ENCODE measurements at regions not wholly inside any gene's neighbourhood (a gene's known extent, or its start where the extent isn't known, plus 50 kb on each side); places are given as distances from the start of the nearest gene placed in this dataset.
"Not testable (repeated sequence)": the region's sequence is repeated elsewhere in the genome, so short reads cannot be mapped to it uniquely, and the experiment has no call there.

DNA sequence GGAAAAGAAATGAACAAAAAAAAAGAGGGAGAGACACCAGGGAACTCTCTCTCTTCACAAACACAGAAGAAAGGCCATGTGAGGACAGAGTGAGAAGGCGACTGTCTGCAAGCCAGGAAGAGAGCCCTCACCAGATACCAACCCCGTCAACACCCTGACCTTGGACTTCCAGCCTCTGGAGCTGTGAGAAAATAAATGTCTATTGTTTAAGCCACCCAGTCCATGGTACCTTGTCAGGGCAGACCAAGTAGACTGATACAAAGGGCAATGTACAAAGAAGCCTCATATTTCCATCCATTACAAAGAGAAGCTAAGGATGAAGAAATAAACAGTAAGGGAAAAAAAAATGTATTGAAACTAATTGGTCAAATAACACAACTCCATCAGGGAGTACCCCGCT lies 146.6 kb downstream of the ZNF281 start:
- DNase-seq (ENCODE audit: low read depth): no peak
- no peaks in the 10 kb centered on the region for H3K4me1 ChIP-seq (ENCODE audit: control insufficient read depth, insufficient read depth, low read length)
- no peaks in the 10 kb centered on the region for H3K9me3 ChIP-seq (ENCODE audit: control insufficient read depth, low read length)
- no peaks in the 10 kb centered on the region for H3K36me3 ChIP-seq (ENCODE audit: control insufficient read depth, insufficient read depth, low read length, severe bottlenecking)
- no peak overlapping the region for H3K4me3 ChIP-seq (ENCODE audit: low read length)
- no peak overlapping the region for H3K9ac ChIP-seq (ENCODE audit: low read length)
- H3K27me3 ChIP-seq (replicated peaks; ENCODE audit: control insufficient read depth, insufficient read depth, low read length): no peaks in the 10 kb centered on the region

DNA sequence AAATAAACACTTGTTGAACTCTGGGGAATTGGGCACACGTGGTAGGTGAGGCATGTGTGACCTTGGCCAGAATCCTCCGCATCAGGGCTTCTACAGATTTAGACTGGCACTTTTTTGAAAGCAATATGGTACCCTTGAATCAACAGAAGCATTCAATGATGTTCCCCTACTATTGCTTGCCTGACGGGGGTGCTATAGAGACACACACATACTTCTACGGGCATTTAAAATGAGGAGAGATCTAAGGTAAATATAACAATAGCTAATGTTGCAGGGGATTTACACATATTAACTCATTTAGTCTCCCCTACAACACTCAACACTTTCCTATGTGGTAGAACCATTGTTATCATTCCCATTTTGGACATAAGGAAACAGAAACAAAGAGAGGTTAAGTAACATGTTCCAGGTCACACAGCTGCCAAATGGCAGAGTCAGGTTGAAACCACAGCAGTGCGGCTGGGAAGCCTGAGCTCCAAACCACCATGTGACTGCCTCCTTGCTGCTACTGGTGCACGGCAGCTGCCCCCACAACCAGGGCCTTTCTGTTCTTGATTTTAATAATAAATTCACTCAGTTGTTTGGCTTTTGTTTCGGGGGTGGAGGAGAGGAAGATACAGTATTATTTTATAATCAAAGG lies 147.4 kb downstream of the ZNF281 start:
- H3K4me3 ChIP-seq (ENCODE audit: low read length): no peak overlapping the region
- H3K36me3 ChIP-seq (ENCODE audit: control insufficient read depth, insufficient read depth, low read length, severe bottlenecking): no peaks in the 10 kb centered on the region
- no peak overlapping the region for H3K9ac ChIP-seq (ENCODE audit: low read length)
- DNase-seq (ENCODE audit: low read depth): no peak
- no peaks in the 10 kb centered on the region for H3K27me3 ChIP-seq (replicated peaks; ENCODE audit: control insufficient read depth, insufficient read depth, low read length)
- no peaks in the 10 kb centered on the region for H3K9me3 ChIP-seq (ENCODE audit: control insufficient read depth, low read length)
- no peaks in the 10 kb centered on the region for H3K4me1 ChIP-seq (ENCODE audit: control insufficient read depth, insufficient read depth, low read length)

DNA sequence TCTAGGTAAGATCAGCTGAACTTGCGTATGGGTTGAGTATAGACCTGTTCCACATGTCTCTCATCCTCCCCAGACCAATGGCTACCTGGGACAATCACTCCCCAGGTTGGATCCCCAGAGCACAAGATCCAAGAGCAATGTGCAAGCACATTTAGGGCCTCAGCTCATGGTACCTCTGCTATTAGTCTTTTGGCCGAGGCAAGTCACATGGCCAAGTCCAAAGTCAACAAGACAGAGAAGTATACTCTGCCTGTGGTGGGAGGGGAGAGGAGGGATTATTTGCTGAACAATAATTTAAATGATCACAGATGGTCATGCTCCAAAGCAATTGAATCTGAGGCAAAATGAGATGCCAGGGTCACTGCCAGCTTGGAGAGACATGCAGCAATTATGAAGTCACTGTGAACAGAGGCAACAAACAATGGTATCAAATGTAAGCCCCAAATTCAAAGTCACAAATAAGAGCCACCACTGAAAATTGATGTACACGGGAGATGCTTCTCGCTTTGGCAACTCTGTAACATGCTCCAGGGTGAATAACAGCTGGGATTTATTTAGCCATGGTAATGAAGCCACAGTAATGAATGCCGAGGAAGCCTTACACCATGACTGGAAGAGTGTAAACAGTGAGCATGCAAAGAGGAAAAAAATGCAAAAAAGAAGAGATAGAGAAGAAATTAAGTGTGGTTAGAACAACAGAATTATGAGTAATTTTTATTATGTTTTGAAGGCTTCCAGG lies 149.1 kb downstream of the ZNF281 start:
- H3K36me3 ChIP-seq (ENCODE audit: control insufficient read depth, insufficient read depth, low read length, severe bottlenecking): no peaks in the 10 kb centered on the region
- H3K4me1 ChIP-seq (ENCODE audit: control insufficient read depth, insufficient read depth, low read length): no peaks in the 10 kb centered on the region
- no peak overlapping the region for H3K9ac ChIP-seq (ENCODE audit: low read length)
- no peak overlapping the region for H3K4me3 ChIP-seq (ENCODE audit: low read length)
- DNase-seq (ENCODE audit: low read depth): peak; percentile 41
- H3K27me3 ChIP-seq (replicated peaks; ENCODE audit: control insufficient read depth, insufficient read depth, low read length): no peaks in the 10 kb centered on the region
- no peaks in the 10 kb centered on the region for H3K9me3 ChIP-seq (ENCODE audit: control insufficient read depth, low read length)

DNA sequence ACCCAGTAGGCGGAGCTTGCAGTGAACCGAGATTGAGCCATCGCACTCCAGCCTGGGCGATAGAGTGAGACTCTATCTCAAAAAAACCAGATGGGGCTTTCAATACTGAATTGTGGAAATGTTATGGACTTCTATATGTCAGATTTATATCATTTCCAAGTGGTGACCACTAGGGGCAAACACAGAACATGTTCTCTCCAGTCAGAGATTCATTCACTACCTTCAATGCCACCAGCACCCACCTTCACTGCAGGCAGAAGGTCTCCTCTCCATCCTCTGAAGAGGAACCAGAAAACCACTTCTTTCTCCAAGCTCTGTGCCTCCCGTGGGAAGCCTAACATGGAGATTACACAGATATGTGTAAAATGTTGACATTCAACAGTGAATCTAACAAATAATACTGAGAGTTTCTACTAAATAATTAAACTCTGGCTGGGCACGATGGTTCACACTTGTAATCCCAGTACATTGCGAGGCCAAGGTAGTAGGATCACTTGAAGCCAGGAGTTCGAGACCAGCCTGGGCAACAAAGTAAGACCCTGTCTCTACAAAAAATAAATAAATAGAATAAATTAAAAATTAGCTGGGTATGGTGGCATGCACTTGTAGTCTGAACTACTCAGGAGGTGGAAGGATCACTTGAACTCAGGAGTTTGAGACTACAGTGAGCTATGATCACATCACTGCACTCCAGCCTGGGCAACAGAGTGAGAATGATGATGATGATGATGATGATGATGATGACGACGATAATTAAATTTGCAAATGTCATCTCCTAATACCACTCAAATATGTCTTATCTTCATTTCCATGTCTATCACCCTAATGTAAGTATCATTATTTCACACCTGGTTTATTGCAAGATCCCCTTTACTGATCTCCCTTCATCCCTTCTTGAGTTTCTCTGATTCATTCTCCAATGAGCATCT lies 151.1 kb downstream of the ZNF281 start:
- Histone ChIP-seq H3K4me3 (ENCODE audit: low read length) (no peak overlapping the region), H3K9ac (ENCODE audit: low read length) (no peak overlapping the region), H3K27me3 (replicated peaks; ENCODE audit: control insufficient read depth, insufficient read depth, low read length) (no peaks in the 10 kb centered on the region), H3K4me1 (ENCODE audit: control insufficient read depth, insufficient read depth, low read length) (no peaks in the 10 kb centered on the region), H3K9me3 (ENCODE audit: control insufficient read depth, low read length) (no peaks in the 10 kb centered on the region), H3K36me3 (ENCODE audit: control insufficient read depth, insufficient read depth, low read length, severe bottlenecking) (no peaks in the 10 kb centered on the region)
- DNase-seq (ENCODE audit: low read depth): peak; percentile 40

DNA sequence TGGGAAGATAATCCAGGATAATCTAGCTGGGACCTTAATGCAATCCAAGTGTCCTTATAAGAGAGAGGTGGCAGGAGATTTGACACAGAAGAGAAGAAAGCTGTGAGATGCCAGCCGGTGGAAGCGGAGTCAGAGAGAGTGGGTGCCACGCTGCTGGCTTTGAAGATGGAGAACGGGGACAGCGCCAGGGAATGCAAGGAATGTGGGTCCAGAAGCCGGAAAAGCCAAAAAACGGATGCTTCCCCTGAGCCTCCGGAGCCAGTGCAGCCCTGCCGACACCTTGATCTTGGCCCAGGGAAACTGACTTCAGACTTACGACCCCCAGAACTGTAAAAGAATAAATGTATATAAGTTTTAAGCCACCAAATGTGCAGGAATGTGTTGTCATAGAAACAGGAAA lies 152.6 kb downstream of the ZNF281 start:
- Histone ChIP-seq H3K4me3 (ENCODE audit: low read length) (no peak overlapping the region), H3K9me3 (ENCODE audit: control insufficient read depth, low read length) (no peaks in the 10 kb centered on the region), H3K36me3 (ENCODE audit: control insufficient read depth, insufficient read depth, low read length, severe bottlenecking) (no peaks in the 10 kb centered on the region), H3K4me1 (ENCODE audit: control insufficient read depth, insufficient read depth, low read length) (no peaks in the 10 kb centered on the region), H3K9ac (ENCODE audit: low read length) (no peak overlapping the region), H3K27me3 (replicated peaks; ENCODE audit: control insufficient read depth, insufficient read depth, low read length) (no peaks in the 10 kb centered on the region)
- DNase-seq (ENCODE audit: low read depth): no peak

DNA sequence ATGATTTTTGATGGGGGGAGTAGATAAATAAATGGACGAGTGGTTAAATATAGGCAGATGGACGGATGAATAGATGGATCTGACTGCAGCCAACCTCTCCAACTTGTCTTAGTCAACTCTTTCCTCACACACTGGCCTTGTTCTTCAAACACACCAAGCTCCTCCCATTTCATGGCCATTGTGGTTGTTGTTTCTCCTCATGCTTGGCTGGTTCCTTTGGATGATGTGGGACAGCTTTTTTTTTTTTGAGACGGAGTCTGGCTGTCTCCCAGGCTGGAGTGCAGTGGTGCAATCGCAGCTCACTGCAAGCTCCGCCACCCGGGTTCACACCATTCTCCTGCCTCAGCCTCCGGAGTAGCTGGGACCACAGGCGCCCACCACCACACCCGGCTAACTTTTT lies 155.2 kb downstream of the ZNF281 start:
- not testable (repeated sequence) for DNase-seq (ENCODE audit: low read depth); H3K9ac ChIP-seq (ENCODE audit: low read length); H3K27me3 ChIP-seq (replicated peaks; ENCODE audit: control insufficient read depth, insufficient read depth, low read length); H3K9me3 ChIP-seq (ENCODE audit: control insufficient read depth, low read length); H3K36me3 ChIP-seq (ENCODE audit: control insufficient read depth, insufficient read depth, low read length, severe bottlenecking); H3K4me3 ChIP-seq (ENCODE audit: low read length); H3K4me1 ChIP-seq (ENCODE audit: control insufficient read depth, insufficient read depth, low read length)

DNA sequence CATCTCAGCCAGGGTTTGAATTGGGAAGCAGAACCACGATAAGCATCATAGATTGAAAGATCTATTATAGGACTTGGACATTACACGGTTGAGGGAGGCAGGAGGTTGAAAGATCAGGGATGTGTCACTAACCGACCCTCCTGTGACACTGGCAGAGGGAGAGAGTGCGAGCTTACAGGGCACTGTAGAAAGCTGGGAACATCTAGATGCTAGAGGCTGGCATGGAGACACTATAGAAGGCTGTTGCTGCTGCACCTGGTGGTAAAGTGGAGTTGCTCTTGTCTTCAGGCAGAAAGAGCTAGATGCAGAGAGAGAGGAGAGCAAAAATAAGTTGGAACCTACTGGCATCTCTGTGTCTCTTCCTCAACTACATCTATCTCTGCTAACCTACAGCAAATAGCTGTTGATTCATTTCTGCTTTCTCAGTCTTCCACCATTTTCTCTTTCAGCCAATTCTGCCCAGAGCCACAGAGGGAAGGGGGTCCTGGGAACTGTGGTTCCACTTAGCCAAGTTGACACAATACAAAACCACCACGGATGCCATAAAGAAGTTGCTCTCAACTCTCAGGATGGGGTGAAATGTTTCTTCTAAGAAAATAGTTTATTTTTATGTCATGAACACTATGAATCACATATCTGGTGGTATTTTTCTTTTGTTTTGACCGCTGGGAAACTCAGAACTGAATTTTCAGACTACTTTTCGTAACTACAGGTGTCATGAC lies 155.9 kb downstream of the ZNF281 start:
- DNase-seq (ENCODE audit: low read depth): no peak
- Histone ChIP-seq H3K36me3 (ENCODE audit: control insufficient read depth, insufficient read depth, low read length, severe bottlenecking) (no peaks in the 10 kb centered on the region), H3K9me3 (ENCODE audit: control insufficient read depth, low read length) (no peaks in the 10 kb centered on the region), H3K4me3 (ENCODE audit: low read length) (no peak overlapping the region), H3K9ac (ENCODE audit: low read length) (no peak overlapping the region), H3K4me1 (ENCODE audit: control insufficient read depth, insufficient read depth, low read length) (peaks cover 3% of the 10 kb centered on the region), H3K27me3 (replicated peaks; ENCODE audit: control insufficient read depth, insufficient read depth, low read length) (no peaks in the 10 kb centered on the region)

DNA sequence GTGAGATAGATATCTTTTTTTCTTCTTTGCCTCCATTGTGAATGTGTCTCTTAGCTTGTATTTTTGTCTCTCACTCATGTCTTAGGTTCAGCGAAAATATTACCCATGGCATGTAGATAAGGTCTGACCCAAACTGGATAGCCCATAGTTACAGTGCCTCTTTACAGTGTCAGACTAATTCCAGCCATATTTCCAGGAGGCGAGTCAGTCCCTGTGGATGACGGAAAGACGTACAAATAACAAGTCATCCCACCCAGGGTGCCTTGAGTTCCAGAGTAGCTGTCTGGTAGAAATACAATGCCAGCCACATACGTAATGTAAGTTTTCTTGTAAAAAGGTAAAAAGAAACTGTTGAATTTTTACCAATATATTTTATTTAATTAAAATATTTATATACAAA lies 157.3 kb downstream of the ZNF281 start:
- Histone ChIP-seq H3K9me3 (ENCODE audit: control insufficient read depth, low read length) (no peaks in the 10 kb centered on the region), H3K4me1 (ENCODE audit: control insufficient read depth, insufficient read depth, low read length) (peaks cover 3% of the 10 kb centered on the region), H3K36me3 (ENCODE audit: control insufficient read depth, insufficient read depth, low read length, severe bottlenecking) (no peaks in the 10 kb centered on the region)

DNA sequence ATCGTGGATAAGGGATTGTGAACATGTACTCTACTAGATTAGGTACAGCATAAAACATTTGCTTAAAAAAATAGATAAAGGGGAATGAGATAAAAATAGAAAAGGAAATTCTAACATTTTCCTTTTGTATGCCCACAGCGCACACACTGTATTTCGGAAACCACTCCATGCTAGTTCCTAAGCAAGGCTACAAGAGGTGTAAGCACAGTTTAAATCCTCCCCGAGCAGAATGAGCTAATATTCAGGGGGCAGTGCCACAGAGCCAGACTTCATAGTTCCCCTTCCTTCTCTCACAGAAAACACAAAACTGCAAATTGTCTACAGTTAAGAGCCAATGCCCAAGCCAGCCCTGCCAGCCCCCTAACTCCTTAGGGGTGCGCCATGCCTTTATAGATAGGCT lies 159.4 kb downstream of the ZNF281 start:
- Histone ChIP-seq H3K9ac (ENCODE audit: low read length) (no peak overlapping the region), H3K4me1 (ENCODE audit: control insufficient read depth, insufficient read depth, low read length) (peaks cover 3% of the 10 kb centered on the region), H3K9me3 (ENCODE audit: control insufficient read depth, low read length) (no peaks in the 10 kb centered on the region), H3K36me3 (ENCODE audit: control insufficient read depth, insufficient read depth, low read length, severe bottlenecking) (no peaks in the 10 kb centered on the region), H3K4me3 (ENCODE audit: low read length) (no peak overlapping the region), H3K27me3 (replicated peaks; ENCODE audit: control insufficient read depth, insufficient read depth, low read length) (no peaks in the 10 kb centered on the region)
- no peak for DNase-seq (ENCODE audit: low read depth)

More for the DNA sequence above, 157.3 kb downstream of the ZNF281 start:
- peak; percentile 53 for DNase-seq (ENCODE audit: low read depth)
- Histone ChIP-seq H3K9ac (ENCODE audit: low read length) (no peak overlapping the region), H3K4me3 (ENCODE audit: low read length) (no peak overlapping the region), H3K27me3 (replicated peaks; ENCODE audit: control insufficient read depth, insufficient read depth, low read length) (no peaks in the 10 kb centered on the region)

DNA sequence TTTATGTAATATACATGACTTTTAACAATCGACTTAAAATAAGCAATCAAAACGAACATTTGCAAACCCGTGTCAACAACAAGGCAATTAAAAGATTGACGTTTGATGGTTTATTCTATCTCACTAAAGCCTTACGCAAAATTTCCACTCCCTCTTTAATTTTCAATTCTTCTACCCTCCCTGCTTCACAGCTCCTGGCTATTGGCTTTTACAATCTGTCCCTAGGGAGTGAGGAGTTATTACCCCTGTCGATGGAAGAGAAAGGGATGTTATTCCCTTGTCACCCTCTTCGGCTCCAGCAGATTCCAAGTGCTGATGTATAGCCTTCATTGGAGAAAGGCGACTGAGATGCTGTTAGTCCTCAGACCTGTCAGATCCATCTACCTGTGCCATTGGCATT lies 161.3 kb downstream of the ZNF281 start:
- DNase-seq (ENCODE audit: low read depth): no peak
- Histone ChIP-seq H3K4me1 (ENCODE audit: control insufficient read depth, insufficient read depth, low read length) (peaks cover 3% of the 10 kb centered on the region), H3K27me3 (replicated peaks; ENCODE audit: control insufficient read depth, insufficient read depth, low read length) (no peaks in the 10 kb centered on the region), H3K36me3 (ENCODE audit: control insufficient read depth, insufficient read depth, low read length, severe bottlenecking) (no peaks in the 10 kb centered on the region), H3K9me3 (ENCODE audit: control insufficient read depth, low read length) (no peaks in the 10 kb centered on the region), H3K9ac (ENCODE audit: low read length) (no peak overlapping the region), H3K4me3 (ENCODE audit: low read length) (no peak overlapping the region)

DNA sequence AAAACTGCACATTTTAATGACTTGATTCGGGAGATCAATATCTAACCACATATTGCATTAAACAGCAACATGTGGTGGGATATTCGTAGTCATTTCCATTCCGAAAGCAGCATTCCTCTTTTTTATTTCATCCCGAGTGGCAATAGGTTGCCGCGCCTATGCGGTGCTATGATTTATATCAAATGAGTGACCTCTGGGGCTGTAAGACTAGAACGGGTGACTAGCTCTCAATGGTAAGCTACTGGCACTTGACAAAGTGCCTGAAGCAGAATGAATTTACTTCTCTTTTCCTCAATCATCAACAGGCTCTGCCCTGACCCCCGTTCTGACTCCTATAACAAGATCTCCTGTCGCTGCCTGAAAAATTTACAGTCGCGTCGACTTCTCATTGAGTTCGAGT lies 162.3 kb downstream of the ZNF281 start:
- Histone ChIP-seq H3K27me3 (replicated peaks; ENCODE audit: control insufficient read depth, insufficient read depth, low read length) (no peaks in the 10 kb centered on the region), H3K36me3 (ENCODE audit: control insufficient read depth, insufficient read depth, low read length, severe bottlenecking) (no peaks in the 10 kb centered on the region), H3K9ac (ENCODE audit: low read length) (no peak overlapping the region), H3K4me1 (ENCODE audit: control insufficient read depth, insufficient read depth, low read length) (peaks cover 11% of the 10 kb centered on the region), H3K4me3 (ENCODE audit: low read length) (peak overlapping the region; percentile 55), H3K9me3 (ENCODE audit: control insufficient read depth, low read length) (no peaks in the 10 kb centered on the region)
- no peak for DNase-seq (ENCODE audit: low read depth)

Data from adipocyte (in vitro differentiated cells).